HG03066 (cell line): ENCODE measurements at regions not wholly inside any gene's neighbourhood (a gene's known extent, or its start where the extent isn't known, plus 50 kb on each side); places are given as distances from the start of the nearest gene placed in this dataset.

Experiments used
- ATAC-seq: cut with Tn5 transposase; IDR thresholded peaks from one replicate; pipeline ENCODE4 v1.9.1; 2021; ENCODE audit warnings: low read depth; ENCODE audit not compliant: unreplicated experiment

DNA sequence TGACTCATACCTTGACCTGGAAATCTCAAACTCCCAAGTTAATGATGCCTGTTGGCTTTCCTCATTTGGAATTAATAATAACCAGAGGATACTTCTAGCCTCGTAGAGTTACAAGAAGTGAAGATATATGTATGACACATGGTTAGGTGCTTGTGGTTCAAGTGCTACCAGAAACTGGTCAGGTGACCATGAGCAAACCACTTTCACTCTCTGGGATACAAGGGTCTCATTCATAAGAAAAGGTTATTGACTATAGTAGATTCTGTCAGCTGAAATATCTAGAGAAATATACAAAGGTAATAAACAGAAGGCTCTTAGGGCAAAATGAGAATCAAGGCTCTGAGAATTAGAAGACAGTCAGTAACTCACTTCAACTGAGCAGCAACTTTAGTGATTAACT lies 233.3 kb downstream of the KCNA4 start:
- no peak for ATAC-seq

DNA sequence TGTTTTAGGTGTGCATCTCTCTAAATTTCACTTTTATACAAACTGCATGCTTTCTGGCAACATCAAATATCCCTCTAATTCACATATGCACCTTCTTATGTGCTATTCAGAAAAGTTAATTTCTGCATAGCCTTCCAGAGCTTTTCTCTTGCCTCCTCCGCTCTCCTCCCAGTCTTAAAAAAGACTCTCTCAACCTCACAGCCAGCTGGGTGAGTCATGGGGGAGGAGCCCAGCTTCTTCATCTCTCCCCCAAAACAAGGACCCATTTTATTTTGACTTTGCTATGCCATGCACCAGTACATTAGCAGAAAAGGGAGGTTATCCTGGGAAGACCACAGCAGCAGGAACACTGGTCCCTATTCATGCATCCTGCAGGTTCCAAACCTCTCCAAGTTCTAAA lies 234.4 kb downstream of the KCNA4 start:
- ATAC-seq: no peak

DNA sequence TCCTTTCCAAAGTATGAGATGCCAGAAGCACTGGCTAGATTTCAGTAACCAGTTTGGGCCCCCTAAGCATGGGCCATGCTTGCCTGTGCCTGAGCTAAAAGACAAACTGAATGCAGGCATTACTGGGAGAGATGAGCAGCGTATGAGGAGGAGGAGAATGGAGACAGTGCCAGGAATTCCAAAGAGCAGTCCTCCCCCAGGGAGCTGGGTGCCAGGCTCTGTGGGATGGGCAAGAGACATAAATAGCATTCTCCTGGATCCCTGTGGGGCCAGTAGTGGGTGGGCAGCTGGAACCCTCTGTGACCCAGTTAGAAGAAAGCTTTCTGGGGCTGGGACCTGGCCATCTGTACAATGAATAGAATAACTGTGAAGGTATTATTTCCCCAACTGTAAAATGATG lies 235.6 kb downstream of the KCNA4 start:
- ATAC-seq: no peak

DNA sequence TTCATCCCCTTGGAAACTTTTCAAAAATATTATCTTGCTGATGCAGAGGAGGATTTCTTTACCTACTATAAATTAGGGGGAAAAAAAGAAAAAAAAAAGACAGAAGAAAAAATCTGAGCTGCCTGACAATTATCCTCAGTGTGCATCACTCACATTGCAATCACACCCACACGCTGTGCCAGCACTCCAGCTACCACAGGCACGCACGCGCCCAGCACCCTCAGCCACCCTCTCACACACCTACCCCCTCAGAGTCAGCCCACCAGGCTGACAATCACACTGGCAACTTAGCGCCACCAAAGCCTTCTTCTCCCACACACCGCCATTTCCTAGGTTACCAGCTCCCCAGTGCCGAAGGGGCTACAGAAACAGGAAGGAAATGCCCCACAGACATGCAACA lies 236.1 kb downstream of the KCNA4 start:
- ATAC-seq: no peak

DNA sequence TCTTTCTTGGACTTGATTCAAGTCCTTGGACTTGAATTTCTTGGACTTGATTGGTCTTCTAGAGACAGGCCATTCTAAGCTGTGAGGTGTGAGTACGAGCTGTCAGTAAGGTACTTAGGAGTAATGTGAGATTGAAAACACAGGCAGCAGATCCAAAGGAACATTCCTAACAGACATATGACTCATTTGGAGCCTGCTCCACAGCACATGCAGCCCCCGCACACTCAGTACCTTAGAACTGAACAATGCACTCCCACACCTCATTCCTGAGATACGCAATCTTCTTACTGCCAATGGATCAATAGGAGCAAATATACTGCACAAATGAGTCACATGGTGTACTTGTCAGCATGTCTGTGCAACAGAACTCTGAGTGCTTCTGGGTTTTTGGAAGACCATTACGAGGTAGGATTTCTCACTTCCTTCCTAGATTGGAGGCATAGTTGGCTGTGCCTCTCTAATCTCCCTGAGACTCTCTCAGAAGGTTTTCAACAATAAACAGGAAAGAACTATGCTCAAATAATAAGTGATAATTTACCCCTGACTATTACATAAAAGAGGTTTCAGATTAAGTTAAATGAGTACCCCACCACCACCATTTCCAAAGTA lies 243.1 kb downstream of the KCNA4 start:
- ATAC-seq: no peak

DNA sequence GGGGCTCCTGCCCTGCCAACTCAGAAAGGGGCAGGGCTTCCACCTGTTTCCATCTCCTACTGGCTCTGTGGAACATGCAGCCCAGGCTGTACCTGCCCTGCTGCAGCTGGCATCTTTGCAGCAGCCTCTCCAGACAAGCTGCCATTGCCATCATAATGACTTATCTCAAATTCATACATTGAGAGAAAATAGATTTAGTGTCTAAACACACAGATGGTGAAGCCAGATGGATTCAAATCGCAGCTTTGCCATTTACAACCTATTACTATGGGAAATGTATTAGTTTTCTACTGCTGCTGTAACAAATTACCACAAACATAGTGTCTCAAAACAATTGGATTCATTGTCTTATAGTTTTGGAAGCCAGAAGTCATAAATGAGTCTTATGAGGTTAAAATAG lies 260.0 kb downstream of the KCNA4 start:
- ATAC-seq: no peak

DNA sequence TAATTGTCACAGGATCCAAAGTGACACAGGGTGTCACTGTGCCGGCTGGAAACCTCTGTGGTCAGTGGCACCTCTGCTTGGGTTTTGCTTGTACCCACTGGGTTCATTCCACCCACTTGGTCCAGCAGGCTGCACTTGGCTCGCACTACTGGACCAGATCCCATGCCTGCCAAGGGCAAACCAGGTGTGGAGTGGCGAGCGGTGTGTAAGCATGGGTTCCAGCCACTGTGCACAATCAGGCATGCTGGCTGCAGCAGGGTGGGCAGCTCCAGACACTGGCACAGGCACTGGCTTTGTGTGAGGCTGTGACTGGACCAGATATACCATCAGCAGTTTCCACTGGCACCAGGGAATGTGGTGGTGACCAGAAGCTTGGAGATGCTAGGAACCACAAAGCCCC lies 261.4 kb downstream of the KCNA4 start:
- no peak for ATAC-seq

DNA sequence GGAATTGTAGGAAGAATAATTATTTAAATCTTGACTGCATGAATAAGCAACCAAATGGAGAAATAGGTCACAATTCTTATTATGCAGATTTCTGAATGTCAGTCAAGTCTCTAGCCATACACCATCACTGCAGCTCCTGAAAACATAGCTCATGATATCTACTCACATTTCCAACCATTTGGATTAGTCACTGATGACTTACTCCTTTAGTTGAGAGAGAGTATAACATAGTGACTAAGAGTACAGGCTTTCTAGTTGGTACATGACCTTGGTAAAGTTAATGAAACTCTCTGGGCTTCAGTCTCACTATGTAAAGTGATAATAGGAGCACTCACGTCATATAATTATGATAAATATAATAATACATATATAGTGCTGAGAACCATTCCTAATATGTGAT lies 265.2 kb downstream of the KCNA4 start:
- no peak for ATAC-seq

DNA sequence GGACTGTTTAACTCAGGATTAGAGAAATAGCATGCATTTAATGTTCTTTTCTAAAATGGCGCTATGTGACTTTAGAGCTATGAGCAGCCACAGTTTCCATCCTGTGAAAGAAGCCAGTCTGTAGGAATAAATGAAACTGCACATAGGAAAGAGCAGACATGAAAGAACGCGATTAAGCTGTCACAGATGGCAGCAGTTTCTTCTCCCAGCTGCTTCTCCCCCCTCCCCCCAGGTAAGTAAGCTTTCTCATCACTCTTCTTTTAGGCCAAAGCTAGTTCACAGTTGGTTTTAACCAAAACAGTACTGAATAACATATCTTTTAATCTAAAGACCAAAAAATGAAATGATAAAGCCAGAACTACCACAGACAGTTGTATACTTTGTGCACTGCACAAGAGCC lies 266.4 kb downstream of the KCNA4 start:
- no peak for ATAC-seq

DNA sequence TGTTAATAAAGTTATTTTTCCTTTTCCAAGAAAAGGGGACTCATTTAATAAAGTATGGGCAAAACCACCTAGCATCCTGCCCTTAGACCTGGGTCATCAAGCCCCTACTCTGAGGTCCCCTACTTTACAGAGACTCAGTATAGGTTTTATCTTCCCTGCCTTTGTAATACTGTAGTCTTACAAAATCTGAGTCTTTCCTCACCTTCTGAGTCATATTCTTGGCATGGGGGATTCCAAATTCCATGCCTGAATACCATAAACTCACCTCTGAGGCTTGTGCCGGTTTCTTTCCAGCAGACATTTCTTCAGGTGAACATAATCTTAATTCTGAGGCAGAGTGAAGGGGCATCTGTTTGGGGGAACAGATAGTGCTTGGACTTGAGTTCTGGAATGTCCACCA lies 282.5 kb downstream of the KCNA4 start:
- ATAC-seq: no peak

DNA sequence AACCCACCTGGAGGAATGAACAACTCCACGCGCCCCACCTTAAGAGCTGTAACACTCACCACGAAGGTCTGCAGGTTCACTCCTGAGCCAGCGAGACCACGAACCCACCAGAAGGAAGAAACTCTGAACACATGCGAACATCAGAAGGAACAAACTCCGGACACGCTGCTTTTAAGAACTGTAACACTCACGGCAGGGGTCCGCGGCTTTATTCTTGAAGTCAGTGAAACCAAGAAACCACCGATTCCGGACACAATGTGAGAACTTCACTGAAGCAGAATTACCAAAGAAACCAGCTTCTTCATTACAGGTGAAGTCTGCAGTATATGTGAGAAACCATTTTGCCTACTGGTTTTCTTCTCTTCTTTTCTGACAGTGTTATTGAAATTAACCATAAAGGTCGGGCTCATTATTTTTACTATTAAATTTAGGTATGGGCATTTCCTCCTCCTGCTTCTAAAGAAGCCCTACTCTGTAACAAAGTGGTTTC lies 303.0 kb downstream of the KCNA4 start:
- no peak for ATAC-seq

DNA sequence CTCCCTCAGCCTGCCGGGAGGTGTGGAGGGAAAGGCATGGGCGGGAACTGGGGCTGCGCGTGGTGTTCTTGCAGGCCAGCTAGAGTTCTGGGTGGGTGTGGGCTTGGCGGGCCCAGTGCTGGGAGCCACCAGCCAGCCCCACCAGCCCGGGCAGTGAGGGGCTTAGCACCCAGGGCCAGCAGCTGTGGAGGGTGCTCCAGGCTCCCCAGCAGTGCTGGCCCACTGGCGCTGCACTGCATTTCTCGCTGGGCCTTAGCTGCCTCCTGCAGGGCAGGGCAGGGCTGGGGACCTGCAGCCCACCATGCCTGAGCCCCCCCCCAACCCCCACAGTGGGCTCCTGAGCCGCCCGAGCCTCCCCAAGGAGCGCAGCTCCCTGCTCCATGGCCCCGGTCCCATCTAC lies 304.2 kb downstream of the KCNA4 start:
- ATAC-seq: no peak

DNA sequence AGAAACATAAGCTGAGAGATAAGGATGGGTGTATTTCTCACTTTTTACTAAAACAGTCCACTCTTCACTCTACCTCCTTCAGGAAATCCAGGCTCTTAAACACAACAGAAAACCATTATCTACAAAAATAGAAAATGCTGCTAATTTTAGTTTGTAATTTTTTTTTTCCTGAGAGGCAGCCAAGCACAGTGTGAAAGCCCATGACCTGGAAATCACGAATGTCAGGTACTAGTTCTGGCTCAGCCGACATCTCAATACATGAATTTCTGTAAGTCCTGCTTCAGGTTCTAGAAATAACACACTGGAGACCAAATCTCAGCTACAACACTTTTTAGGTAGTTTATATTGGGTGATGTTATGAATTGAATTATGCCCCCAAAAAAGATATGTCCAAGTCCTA lies 308.9 kb downstream of the KCNA4 start:
- ATAC-seq: no peak

DNA sequence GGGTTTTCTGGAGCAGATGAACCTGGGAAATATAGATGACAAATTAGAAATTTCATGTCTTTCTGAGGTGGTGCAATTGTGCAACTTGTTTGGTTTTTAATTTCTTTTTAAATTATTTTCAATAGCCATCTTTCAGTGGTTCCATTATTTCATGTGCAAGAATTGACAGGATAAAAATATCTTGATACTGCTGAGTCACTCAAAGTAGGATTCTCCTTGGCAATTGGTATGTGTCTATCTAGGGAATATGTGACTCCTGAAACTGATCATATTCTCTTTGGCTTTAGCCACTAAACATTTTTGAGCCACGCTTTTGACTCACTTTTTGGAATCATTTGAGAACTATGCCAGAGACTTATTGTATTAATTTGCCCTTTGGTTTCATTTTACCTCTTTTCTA lies 331.5 kb downstream of the KCNA4 start:
- ATAC-seq: no peak

DNA sequence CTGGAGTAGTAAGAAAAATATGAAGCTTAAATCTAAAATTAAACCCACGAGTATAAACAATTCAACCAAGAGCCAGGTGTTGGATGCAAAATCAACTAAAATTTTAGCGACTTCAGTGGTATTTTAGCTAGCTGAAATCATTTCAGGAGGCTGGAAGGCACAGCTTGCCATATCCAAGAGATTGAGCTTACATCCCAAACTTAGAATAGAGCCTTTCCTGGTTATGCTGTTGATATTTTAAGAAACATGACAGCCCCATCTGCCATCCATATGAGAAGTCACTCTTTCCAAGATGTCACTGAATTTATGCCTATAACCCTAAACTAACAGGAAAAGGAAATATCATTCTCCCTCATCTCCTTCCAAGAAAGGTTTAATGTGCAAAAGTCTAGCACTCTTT lies 334.0 kb downstream of the KCNA4 start:
- ATAC-seq: no peak

DNA sequence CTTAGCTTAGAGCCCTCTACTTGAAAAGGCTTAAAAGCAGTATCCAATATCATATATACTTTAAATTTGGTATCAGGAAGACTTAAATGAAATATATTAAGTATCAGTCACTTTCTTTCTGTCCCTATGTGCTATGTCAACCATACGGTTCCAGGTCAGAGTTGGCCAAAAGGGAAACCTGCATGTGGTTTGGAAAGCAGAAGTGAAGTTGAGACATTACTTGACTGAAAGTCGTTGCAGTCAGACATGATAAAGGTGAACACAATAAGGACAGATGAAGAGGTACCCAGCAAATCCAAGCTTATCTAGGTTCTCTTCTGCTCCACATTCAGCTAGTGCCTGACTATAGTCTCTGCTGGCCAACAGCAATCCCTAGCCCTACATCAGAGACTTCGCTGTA lies 336.8 kb downstream of the KCNA4 start:
- peak; percentile 83 for ATAC-seq

DNA sequence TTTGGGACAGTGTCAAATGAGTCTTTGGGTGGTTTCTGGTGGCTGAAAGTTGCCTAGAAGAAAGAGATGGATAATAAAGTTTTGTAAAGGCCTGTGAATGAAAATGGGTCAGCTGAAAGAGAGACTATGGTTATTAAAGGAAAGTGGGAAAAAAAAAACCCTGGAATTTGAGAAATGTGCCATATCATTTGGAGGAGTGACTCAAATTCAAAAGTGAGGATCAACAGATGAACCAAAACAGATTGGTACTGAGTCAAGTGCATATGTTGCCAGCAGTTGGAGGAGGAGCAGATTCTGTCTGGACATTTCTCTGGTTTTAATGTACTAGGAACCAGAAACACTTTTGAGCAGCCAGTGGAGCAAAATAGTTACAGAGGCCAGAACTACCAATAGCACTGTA lies 339.8 kb downstream of the KCNA4 start:
- ATAC-seq: no peak

DNA sequence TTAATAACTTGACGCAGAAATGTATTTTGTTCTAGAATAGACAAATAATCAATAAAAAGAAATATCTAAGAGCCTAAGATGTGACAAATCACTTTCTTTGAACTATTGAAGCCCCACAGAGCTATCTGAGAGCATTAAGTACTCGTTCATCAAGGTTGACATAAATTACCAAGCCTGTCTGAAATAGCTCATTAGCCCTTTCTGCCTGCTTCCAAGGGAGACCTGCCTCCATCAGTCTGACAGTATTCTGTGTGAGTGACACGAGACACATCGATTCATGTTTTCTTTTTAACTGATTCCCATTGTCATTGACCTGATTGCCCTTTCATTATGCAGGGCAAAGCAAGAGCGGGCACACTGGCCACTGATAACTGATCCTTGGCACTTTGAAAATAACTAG lies 347.5 kb downstream of the KCNA4 start:
- ATAC-seq: no peak

DNA sequence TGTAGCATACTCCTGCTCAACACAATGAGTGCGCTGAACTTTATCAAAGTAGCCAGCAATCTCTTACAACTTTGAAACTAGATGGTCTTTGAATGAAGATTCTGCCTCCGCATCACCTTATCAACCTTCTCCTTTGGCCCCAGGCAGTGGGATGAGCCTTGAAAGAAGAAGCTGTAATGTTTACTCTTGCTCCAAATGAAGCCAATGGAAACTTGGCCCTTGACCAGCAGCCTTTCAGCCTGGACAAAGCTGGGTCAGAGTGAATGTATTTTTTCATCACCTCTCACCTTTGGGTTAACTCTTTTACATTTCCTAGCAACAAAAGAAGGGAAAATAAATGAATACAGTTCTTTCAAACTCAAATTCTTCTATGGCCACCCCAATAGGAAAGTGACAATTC lies 359.1 kb downstream of the KCNA4 start:
- ATAC-seq: no peak

DNA sequence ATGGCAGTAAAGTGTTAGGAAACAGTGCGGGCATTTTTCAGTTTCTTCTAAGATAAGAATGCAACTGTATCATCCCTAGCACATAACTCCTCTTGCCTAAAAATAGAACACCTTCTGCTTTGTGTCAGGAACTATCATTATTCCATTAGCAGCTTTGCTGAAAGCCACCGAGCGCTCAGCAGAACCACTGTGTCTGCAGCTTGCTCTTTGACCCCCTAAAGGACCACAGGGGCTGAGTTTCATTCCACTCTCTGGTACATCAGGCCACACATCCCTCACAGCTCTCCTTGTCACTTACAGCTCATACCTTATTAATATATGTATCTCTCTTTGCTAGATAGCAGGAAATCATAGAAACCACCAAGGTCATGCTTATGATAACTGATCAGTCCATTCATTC lies 360.2 kb downstream of the KCNA4 start:
- no peak for ATAC-seq

DNA sequence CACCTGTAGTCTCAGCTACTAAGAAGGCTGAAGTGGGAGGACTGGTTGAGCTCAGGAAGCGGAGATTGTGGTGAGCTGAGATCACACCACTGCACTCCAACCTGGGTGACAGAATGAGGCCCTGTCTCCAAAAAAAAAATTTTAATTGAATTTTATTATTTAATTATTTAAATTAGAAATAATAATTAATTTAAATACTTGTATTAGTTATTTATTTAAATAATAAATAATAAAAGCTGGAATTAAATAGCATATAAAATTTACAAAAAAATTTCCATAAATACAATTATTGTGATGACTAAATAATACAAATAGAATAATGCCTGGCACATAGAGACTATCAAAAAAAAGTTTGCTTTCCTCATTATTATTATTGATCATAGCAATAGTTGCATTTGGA lies 371.5 kb downstream of the KCNA4 start:
- no peak for ATAC-seq

DNA sequence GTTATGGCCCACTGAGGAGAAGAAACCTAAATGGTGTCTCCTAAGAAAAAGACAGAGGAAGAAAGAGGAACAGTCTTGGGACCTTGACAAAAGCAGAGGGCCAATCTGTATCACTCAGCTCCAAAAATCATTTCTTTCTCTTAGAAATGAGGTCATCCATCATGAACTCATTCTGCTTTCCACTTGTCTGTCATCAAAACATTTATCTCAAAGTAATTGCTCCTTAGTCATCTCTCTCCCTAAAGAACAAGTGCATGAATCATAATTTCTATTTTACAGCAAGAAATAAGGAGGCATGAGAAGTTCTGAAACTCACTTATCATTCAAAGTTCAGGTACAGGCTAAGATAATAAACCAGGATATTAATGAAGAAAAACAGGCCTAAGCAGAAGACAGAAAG lies 375.6 kb downstream of the KCNA4 start:
- ATAC-seq: no peak

DNA sequence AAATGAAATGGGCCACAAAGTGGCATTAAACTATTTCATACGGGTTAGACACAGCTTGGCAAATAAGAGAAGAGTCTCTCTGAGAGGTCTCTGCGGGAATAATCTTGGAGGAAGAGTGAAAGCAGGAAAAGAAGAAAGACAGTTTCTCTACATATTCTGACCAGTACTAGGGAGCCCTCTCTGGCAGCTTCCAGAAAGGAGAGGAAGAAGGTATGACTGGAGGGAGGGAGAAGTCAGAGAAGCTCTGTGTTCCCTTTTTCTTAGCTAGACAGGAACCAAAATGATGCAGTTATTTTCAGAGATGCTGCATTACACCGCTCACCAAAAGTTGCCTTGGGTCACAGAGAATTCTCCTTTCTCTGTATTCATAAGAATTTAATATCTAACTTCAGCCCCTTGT lies 382.1 kb downstream of the KCNA4 start:
- no peak for ATAC-seq
